SK-N-SH treated with all-trans-retinoic acid at 6 μM for 48 hours (cell line): ENCODE measurements at regions not wholly inside any gene's neighbourhood (a gene's known extent, or its start where the extent isn't known, plus 50 kb on each side); places are given as distances from the start of the nearest gene placed in this dataset.

ENCODE experiments used
- ATAC-seq: fragments of 200-7000 bp; cut with Tn5 transposase; 3 replicates; pipeline ENCODE4 v1.9.1; 2020; ENCODE audit warnings: mild to moderate bottlenecking, moderate library complexity
- ARNTL ChIP-seq: fragments of 450-650 bp; formaldehyde crosslinking; IDR thresholded peaks from 2 replicates; pipeline ENCODE4 v1.5.0; 2020; ENCODE audit warnings: low read depth, mild to moderate bottlenecking, moderate library complexity, borderline replicate concordance
- BACH2 ChIP-seq: fragments of 250-450 bp; sonication (Bioruptor Pico); IDR thresholded peaks from 2 replicates; pipeline ENCODE4 v1.9.0; 2021; ENCODE audit warnings: mild to moderate bottlenecking, borderline replicate concordance
- CREB5 ChIP-seq: fragments of 250-450 bp; sonication (Bioruptor Pico); IDR thresholded peaks from 2 replicates; pipeline ENCODE4 v1.5.1; 2020; ENCODE audit warnings: low read depth, mild to moderate bottlenecking, moderate library complexity
- CSDC2 ChIP-seq: fragments of 250-450 bp; sonication (Bioruptor Pico); IDR thresholded peaks from 2 replicates; pipeline ENCODE4 v1.5.0; 2020; ENCODE audit warnings: mild to moderate bottlenecking, moderate library complexity
- ESRRG ChIP-seq: fragments of 250-450 bp; sonication (Bioruptor Pico); IDR thresholded peaks from 2 replicates; pipeline ENCODE4 v1.6.1; 2021; ENCODE audit warnings: mild to moderate bottlenecking
- ISL1 ChIP-seq: fragments of 250-450 bp; sonication (Bioruptor Pico); IDR thresholded peaks from 2 replicates; pipeline ENCODE4 v2.1.2; 2022; ENCODE audit warnings: mild to moderate bottlenecking, moderate library complexity
- OSR1 ChIP-seq: fragments of 250-450 bp; sonication (Bioruptor Pico); IDR thresholded peaks from 2 replicates; pipeline ENCODE4 v1.8.0; 2022; ENCODE audit warnings: moderate library complexity, mild to moderate bottlenecking, inconsistent platforms
- PATZ1 ChIP-seq: fragments of 250-450 bp; sonication (Bioruptor Pico); IDR thresholded peaks from 2 replicates; pipeline ENCODE4 v1.8.0; 2020; ENCODE audit warnings: mild to moderate bottlenecking, moderate library complexity, borderline replicate concordance
- POU6F1 ChIP-seq: fragments of 250-450 bp; sonication (Bioruptor Pico); IDR thresholded peaks from 2 replicates; pipeline ENCODE4 v1.8.0; 2021; ENCODE audit warnings: low read depth, mild to moderate bottlenecking, moderate library complexity, borderline replicate concordance
- RARB ChIP-seq: fragments of 250-450 bp; sonication (Bioruptor Pico); IDR thresholded peaks from 2 replicates; pipeline ENCODE4 v1.8.0; 2021; ENCODE audit warnings: mild to moderate bottlenecking, moderate library complexity
- SNAI2 ChIP-seq: fragments of 250-450 bp; sonication (Bioruptor Pico); IDR thresholded peaks from 2 replicates; pipeline ENCODE4 v1.5.0; 2020; ENCODE audit warnings: mild to moderate bottlenecking, moderate library complexity
- TCF4 ChIP-seq: fragments of 250-450 bp; sonication (Bioruptor Pico); IDR thresholded peaks from 2 replicates; pipeline ENCODE4 v1.8.0; 2021; ENCODE audit warnings: mild to moderate bottlenecking, moderate library complexity, borderline replicate concordance
- TOX ChIP-seq: fragments of 250-450 bp; sonication (Bioruptor Pico); IDR thresholded peaks from 2 replicates; pipeline ENCODE4 v1.8.0; 2021; ENCODE audit warnings: mild to moderate bottlenecking, moderate library complexity, borderline replicate concordance
- TSHZ2 ChIP-seq: fragments of 250-450 bp; sonication (Bioruptor Pico); IDR thresholded peaks from 2 replicates; pipeline ENCODE4 v1.5.0; 2020; ENCODE audit warnings: mild to moderate bottlenecking, moderate library complexity
- ZC3H10 ChIP-seq: fragments of 250-450 bp; sonication (Bioruptor Pico); IDR thresholded peaks from 2 replicates; pipeline ENCODE4 v1.5.1; 2021; ENCODE audit warnings: mild to moderate bottlenecking, moderate library complexity
- ZFP3 ChIP-seq: fragments of 250-450 bp; sonication (Bioruptor Pico); IDR thresholded peaks from 2 replicates; pipeline ENCODE4 v1.5.0; 2020; ENCODE audit warnings: mild to moderate bottlenecking, moderate library complexity
- ZFP30 ChIP-seq: fragments of 450-650 bp; formaldehyde crosslinking; IDR thresholded peaks from 2 replicates; pipeline ENCODE4 v1.5.0; 2022; ENCODE audit warnings: mild to moderate bottlenecking, moderate library complexity
- ZNF565 ChIP-seq: fragments of 450-650 bp; formaldehyde crosslinking; conservative IDR thresholded peaks from 2 replicates; pipeline ENCODE4 v1.5.0; 2020; ENCODE audit warnings: low read depth, mild to moderate bottlenecking, moderate library complexity
- ZNF70 ChIP-seq: fragments of 450-650 bp; formaldehyde crosslinking; IDR thresholded peaks from 2 replicates; pipeline ENCODE4 v1.5.0; 2020; ENCODE audit warnings: mild to moderate bottlenecking, moderate library complexity
- ZNF8 ChIP-seq: fragments of 450-650 bp; formaldehyde crosslinking; IDR thresholded peaks from 2 replicates; pipeline ENCODE4 v1.5.0; 2020; ENCODE audit warnings: mild to moderate bottlenecking, moderate library complexity

DNA sequence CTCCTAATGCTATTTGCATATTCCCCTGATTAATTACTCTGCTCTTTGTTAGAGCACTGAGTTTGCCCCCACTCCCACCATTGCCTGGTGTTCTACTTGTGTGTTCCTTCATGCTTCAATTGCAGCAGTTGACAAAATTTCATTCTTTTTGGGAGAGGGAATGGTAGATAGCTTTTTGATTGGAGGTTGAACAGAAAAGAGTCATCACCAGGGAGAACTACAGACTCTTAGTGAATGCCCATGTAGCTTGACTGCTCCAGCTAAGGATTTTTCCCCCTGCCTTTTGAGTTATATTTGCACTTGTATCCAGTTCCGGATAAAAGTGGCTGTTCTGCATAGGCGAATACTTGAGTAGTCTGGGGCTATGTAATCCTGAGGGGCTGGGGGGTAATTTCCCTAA lies 183.9 kb downstream of the ETNK1 start (continued):
- TF ChIP-seq TSHZ2 (CRISPR knock-in tag) (no peak), ARNTL (CRISPR knock-in tag) (no peak)

DNA sequence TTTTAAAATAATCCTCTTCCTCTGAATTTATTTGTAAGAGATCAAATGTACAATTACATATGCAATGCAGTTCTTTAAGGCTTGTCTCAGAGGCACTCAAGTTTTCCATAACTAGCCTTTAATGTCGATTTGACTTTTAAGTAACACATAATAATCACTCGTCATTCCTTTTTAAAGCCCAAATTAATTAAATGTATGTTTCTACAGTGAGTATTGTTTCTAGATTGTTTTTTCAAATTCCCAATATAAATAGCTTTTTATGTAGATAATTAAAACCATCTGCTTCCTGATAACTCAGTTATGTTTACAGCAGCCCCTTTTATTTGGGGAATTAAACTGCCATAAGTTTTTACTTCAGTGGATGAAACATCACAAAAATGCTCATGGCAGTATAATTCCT lies 185.1 kb downstream of the ETNK1 start:
- no peak for TF ChIP-seq ZNF70 (CRISPR knock-in tag)
- TF ChIP-seq BACH2 (CRISPR knock-in tag) = no peak
- TF ChIP-seq ISL1 (CRISPR knock-in tag) = no peak
- TF ChIP-seq TCF4 (CRISPR knock-in tag) = peak; percentile 82

GRCh38 chr12:22812531-22812930 lies 187.6 kb downstream of the ETNK1 start:
- TF ChIP-seq TSHZ2 (CRISPR knock-in tag) = no peak
- TF ChIP-seq TOX = no peak
- no peak for TF ChIP-seq ZC3H10 (CRISPR knock-in tag)
- no peak for TF ChIP-seq ZFP30
- no peak for TF ChIP-seq ZNF565
- TF ChIP-seq OSR1 (CRISPR knock-in tag) = no peak
- no peak for TF ChIP-seq SNAI2 (CRISPR knock-in tag)
- no peak for TF ChIP-seq CSDC2
- no peak for TF ChIP-seq ARNTL (CRISPR knock-in tag)
- ATAC-seq = no peak

More for the DNA sequence above, 185.1 kb downstream of the ETNK1 start:
- no peak for ATAC-seq

DNA sequence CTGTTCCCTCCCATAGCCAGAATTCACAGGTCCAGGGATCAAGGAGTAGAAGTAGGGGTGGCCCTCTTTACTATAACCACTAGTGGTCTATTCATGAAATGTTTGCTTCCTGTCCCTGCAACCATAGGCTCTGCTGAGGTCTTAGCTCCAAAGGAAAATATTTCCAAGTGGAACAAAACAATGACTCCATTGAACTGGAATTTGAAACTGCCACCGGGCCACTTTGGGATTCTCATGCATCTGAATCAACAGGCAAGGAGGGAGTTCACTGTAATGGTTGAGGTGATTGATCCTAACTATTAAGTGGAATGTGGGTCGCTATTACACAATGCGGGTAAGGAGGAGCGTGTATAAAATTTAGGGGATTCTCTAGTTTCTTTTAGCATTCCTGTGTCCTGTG lies 197.0 kb downstream of the ETNK1 start:
- TF ChIP-seq ZNF565 (no peak), TCF4 (CRISPR knock-in tag) (no peak), BACH2 (CRISPR knock-in tag) (no peak), POU6F1 (CRISPR knock-in tag) (no peak), SNAI2 (CRISPR knock-in tag) (no peak), OSR1 (CRISPR knock-in tag) (no peak), ZNF8 (CRISPR knock-in tag) (no peak), ISL1 (CRISPR knock-in tag) (no peak), RARB (CRISPR knock-in tag) (no peak), ZFP30 (no peak), ESRRG (no peak), ZFP3 (CRISPR knock-in tag) (no peak), CREB5 (CRISPR knock-in tag) (no peak), TSHZ2 (CRISPR knock-in tag) (no peak), TOX (no peak), PATZ1 (no peak), ARNTL (CRISPR knock-in tag) (no peak), CSDC2 (no peak), ZC3H10 (CRISPR knock-in tag) (no peak)
- ATAC-seq = no peak
